Gastrocnemius medialis (tissue), 4 donors: ENCODE measurements at regions not wholly inside any gene's neighbourhood (a gene's known extent, or its start where the extent isn't known, plus 50 kb on each side); places are given as distances from the start of the nearest gene placed in this dataset.

ENCODE experiments used
- CTCF ChIP-seq, 5 experiments: fragments of 450-650 bp in 3 of 5; fragments of 200-600 bp in 2 of 5; sonication (generic) in 2 of 5; IDR thresholded peaks in 4 of 5; conservative IDR thresholded peaks in 1 of 5; 1 replicate in 4 of 5; 2 replicates in 1 of 5; pipeline ENCODE4 v1.5.1; 2016 to 2019; ENCODE audit warnings: antibody characterized with exemption in 5 of 5, mild to moderate bottlenecking in 3 of 5, moderate library complexity in 3 of 5
- POLR2A ChIP-seq, 2 donors: fragments of 450-650 bp; IDR thresholded peaks; one replicate each; pipeline ENCODE4 v1.6.1; 2017; ENCODE audit warnings: antibody characterized with exemption in 2 of 2, mild to moderate bottlenecking in 2 of 2, moderate library complexity in 2 of 2

DNA sequence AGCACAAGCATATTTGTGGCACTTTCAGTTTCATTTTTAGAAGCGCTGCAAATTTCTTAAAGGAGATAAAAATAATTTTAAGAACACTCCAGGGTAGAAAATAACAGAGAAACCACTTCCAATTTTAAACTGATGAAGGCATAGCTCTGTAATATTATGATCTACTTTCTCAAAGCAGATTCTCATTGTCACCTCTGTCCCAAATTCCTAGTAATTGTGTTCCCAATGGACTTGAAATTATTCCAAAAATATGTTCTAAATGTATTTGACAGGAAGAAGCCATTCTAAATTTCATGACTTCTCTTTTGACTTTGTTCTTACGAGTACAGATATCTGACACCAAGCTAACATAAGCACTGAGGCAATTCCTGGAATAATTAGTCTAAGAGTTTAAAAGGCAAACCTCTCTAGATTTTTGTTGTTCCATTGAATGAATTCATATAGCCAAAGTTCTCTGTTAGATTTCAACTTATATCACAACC is 140.2 kb upstream of the CARMIL1 start:
- TF ChIP-seq CTCF (IDR thresholded peaks at IDR 0.05 in 4 of 5, conservative IDR thresholded peaks at IDR 0.05 in 1 of 5), result no peak
- no peak for TF ChIP-seq POLR2A (IDR thresholded peaks at IDR 0.05)
